HG03175 (cell line): ENCODE measurements at regions not wholly inside any gene's neighbourhood (a gene's known extent, or its start where the extent isn't known, plus 50 kb on each side); places are given as distances from the start of the nearest gene placed in this dataset.

Experiments used
- ATAC-seq: cut with Tn5 transposase; IDR thresholded peaks from one replicate; pipeline ENCODE4 v1.9.1; 2021; ENCODE audit warnings: mild to moderate bottlenecking, moderate library complexity; ENCODE audit not compliant: unreplicated experiment

GRCh38 chr5:145222622-145223021 is 612.5 kb downstream of the PRELID2 start:
- ATAC-seq: no peak

GRCh38 chr5:145221416-145221815 is 613.7 kb downstream of the PRELID2 start:
- no peak for ATAC-seq

- no peak for ATAC-seq
Observed at GRCh38 chr5:145220481-145220880, 614.7 kb downstream of the PRELID2 start.

- no peak for ATAC-seq
Observed at GRCh38 chr5:145218982-145219381, 616.2 kb downstream of the PRELID2 start.

GRCh38 chr5:145218019-145218418 is 617.1 kb downstream of the PRELID2 start:
- ATAC-seq: no peak

GRCh38 chr5:145210020-145210419 is 625.1 kb downstream of the PRELID2 start:
- no peak for ATAC-seq

- ATAC-seq: no peak
Observed at GRCh38 chr5:145205546-145205945, 629.6 kb downstream of the PRELID2 start.

- ATAC-seq: no peak
Observed at GRCh38 chr5:145204743-145205142, 630.4 kb downstream of the PRELID2 start.

- ATAC-seq: no peak
Observed at GRCh38 chr5:145203193-145203592, 631.9 kb downstream of the PRELID2 start.

- ATAC-seq: no peak
Observed at GRCh38 chr5:145198525-145199260, 636.4 kb downstream of the PRELID2 start.

GRCh38 chr5:145189746-145190145 is 645.4 kb downstream of the PRELID2 start:
- ATAC-seq: no peak

- no peak for ATAC-seq
Observed at GRCh38 chr5:145180371-145180770, 654.8 kb downstream of the PRELID2 start.

GRCh38 chr5:145178641-145179523 is 656.3 kb downstream of the PRELID2 start:
- ATAC-seq: no peak

- ATAC-seq: no peak
Observed at GRCh38 chr5:145176041-145176440, 659.1 kb downstream of the PRELID2 start.

- ATAC-seq: no peak
Observed at GRCh38 chr5:145166110-145166509, 669.0 kb downstream of the PRELID2 start.

- no peak for ATAC-seq
Observed at GRCh38 chr5:145163876-145164275, 671.3 kb downstream of the PRELID2 start.

- ATAC-seq: no peak
Observed at GRCh38 chr5:145162626-145163025, 672.5 kb downstream of the PRELID2 start.

- no peak for ATAC-seq
Observed at GRCh38 chr5:145161391-145161790, 673.8 kb downstream of the PRELID2 start.

GRCh38 chr5:145160679-145161078 is 674.5 kb downstream of the PRELID2 start:
- no peak for ATAC-seq

GRCh38 chr5:145158730-145159129 is 676.4 kb downstream of the PRELID2 start:
- no peak for ATAC-seq

- ATAC-seq: no peak
Observed at GRCh38 chr5:145157841-145158240, 677.3 kb downstream of the PRELID2 start.

GRCh38 chr5:145141534-145141933 is 693.6 kb downstream of the PRELID2 start:
- no peak for ATAC-seq
